A549 (cell line): ENCODE measurements at regions not wholly inside any gene's neighbourhood (a gene's known extent, or its start where the extent isn't known, plus 50 kb on each side); places are given as distances from the start of the nearest gene placed in this dataset.

Experiments
- CHD2 ChIP-seq: fragments of 150-350 bp; IDR thresholded peaks from 2 replicates; pipeline ENCODE4 v1.6.1; 2014; ENCODE audit warnings: low read length; ENCODE audit not compliant: partially characterized antibody
- EP300 ChIP-seq, 2 experiments: fragments of >200 bp; sonication (Bioruptor Twin); formaldehyde crosslinking; IDR thresholded peaks; 2 replicates in 1 of 2; 3 replicates in 1 of 2; pipeline ENCODE4 v1.6.1; 2016 to 2017
- ESRRA ChIP-seq: fragments of 150-350 bp; IDR thresholded peaks from 2 replicates; pipeline ENCODE4 v1.6.1; 2014; ENCODE audit warnings: mild to moderate bottlenecking, low read length, borderline replicate concordance
- HDAC2 ChIP-seq: fragments of 200-600 bp; sonication (generic); IDR thresholded peaks from 2 replicates; pipeline ENCODE4 v1.6.1; 2016
- POLR2A ChIP-seq: IDR thresholded peaks from 2 replicates; pipeline ENCODE4 v1.6.1; 2012; ENCODE audit warnings: mild to moderate bottlenecking, low read length
- RFX5 ChIP-seq: fragments of 450-650 bp; IDR thresholded peaks from 2 replicates; pipeline ENCODE4 v1.7.1; 2014; ENCODE audit warnings: antibody characterized with exemption, mild to moderate bottlenecking, moderate library complexity
- TF ChIP-seq, protein P1 (sequence below): fragments of >200 bp; sonication (Bioruptor Twin); formaldehyde crosslinking; IDR thresholded peaks from 3 replicates; pipeline ENCODE4 v1.5.1; 2016

DNA sequence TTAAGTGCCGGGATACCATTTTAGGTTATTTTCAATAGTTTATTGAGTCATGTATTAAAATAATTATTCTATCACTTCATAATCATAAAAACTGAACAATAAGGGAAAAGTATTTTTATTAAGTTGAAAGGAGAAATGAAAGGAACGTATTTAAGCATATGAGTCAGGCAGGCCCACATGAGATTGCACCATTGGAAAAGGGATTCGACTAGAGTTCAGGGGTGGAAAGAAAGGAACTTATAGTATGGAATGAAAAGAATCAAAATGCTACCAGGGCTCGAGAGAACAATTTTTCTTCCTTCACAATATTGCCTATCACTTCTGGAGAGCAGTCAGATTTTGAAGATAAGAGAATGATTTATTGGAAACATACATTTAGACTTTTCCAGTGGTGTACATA lies 516.5 kb upstream of the NETO1 start:
- TF ChIP-seq CHD2 (no peak), EP300 (IDR thresholded peaks at IDR 0.05) (no peak), RFX5 (no peak), POLR2A (no peak), ESRRA (no peak), HDAC2 (no peak)
- TF ChIP-seq, protein P1, sequence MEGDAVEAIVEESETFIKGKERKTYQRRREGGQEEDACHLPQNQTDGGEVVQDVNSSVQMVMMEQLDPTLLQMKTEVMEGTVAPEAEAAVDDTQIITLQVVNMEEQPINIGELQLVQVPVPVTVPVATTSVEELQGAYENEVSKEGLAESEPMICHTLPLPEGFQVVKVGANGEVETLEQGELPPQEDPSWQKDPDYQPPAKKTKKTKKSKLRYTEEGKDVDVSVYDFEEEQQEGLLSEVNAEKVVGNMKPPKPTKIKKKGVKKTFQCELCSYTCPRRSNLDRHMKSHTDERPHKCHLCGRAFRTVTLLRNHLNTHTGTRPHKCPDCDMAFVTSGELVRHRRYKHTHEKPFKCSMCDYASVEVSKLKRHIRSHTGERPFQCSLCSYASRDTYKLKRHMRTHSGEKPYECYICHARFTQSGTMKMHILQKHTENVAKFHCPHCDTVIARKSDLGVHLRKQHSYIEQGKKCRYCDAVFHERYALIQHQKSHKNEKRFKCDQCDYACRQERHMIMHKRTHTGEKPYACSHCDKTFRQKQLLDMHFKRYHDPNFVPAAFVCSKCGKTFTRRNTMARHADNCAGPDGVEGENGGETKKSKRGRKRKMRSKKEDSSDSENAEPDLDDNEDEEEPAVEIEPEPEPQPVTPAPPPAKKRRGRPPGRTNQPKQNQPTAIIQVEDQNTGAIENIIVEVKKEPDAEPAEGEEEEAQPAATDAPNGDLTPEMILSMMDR, result no peak
